ENCODE measurements at regions not wholly inside any gene's neighbourhood (a gene's known extent, or its start where the extent isn't known, plus 50 kb on each side); places are given as distances from the start of the nearest gene placed in this dataset.

- no peak for ATAC-seq
- TF ChIP-seq TCF4 (CRISPR knock-in tag; IDR thresholded peaks at IDR 0.05; ENCODE audit: borderline replicate concordance) (no peak), ARNTL (CRISPR knock-in tag; IDR thresholded peaks at IDR 0.05; ENCODE audit: borderline replicate concordance, low read depth) (no peak), ZNF565 (CRISPR knock-in tag; conservative IDR thresholded peaks at IDR 0.05; ENCODE audit: low read depth) (no peak), CREB5 (CRISPR knock-in tag; IDR thresholded peaks at IDR 0.05; ENCODE audit: low read depth) (no peak), ESRRG (CRISPR knock-in tag; IDR thresholded peaks at IDR 0.05) (no peak), ZC3H10 (CRISPR knock-in tag; IDR thresholded peaks at IDR 0.05) (no peak), CSDC2 (CRISPR knock-in tag; IDR thresholded peaks at IDR 0.05) (no peak), BACH2 (CRISPR knock-in tag; IDR thresholded peaks at IDR 0.05; ENCODE audit: borderline replicate concordance) (no peak), ZNF70 (CRISPR knock-in tag; IDR thresholded peaks at IDR 0.05) (no peak), PPARA (CRISPR knock-in tag; IDR thresholded peaks at IDR 0.05; ENCODE audit: borderline replicate concordance) (no peak), GLIS3 (CRISPR knock-in tag; IDR thresholded peaks at IDR 0.05) (no peak), TSHZ2 (CRISPR knock-in tag; IDR thresholded peaks at IDR 0.05) (no peak), TOX (CRISPR knock-in tag; IDR thresholded peaks at IDR 0.05; ENCODE audit: borderline replicate concordance) (no peak), SNAI2 (CRISPR knock-in tag; IDR thresholded peaks at IDR 0.05) (no peak), ZFP30 (CRISPR knock-in tag; IDR thresholded peaks at IDR 0.05) (no peak), POU6F1 (CRISPR knock-in tag; IDR thresholded peaks at IDR 0.05; ENCODE audit: borderline replicate concordance, low read depth) (no peak), ZNF8 (CRISPR knock-in tag; IDR thresholded peaks at IDR 0.05) (no peak), ISL1 (CRISPR knock-in tag; IDR thresholded peaks at IDR 0.05) (no peak)
Observed at GRCh38 chr6:164838068-164838615, 471.3 kb downstream of the C6orf118 start.

- ATAC-seq, result no peak
- TF ChIP-seq ZNF8 (CRISPR knock-in tag; IDR thresholded peaks at IDR 0.05) (no peak), RARB (CRISPR knock-in tag; IDR thresholded peaks at IDR 0.05) (no peak), ZNF565 (CRISPR knock-in tag; conservative IDR thresholded peaks at IDR 0.05; ENCODE audit: low read depth) (no peak), ZFP30 (CRISPR knock-in tag; IDR thresholded peaks at IDR 0.05) (no peak), OSR1 (CRISPR knock-in tag; IDR thresholded peaks at IDR 0.05) (no peak), TSHZ2 (CRISPR knock-in tag; IDR thresholded peaks at IDR 0.05) (no peak), SNAI2 (CRISPR knock-in tag; IDR thresholded peaks at IDR 0.05) (no peak), GLIS3 (CRISPR knock-in tag; IDR thresholded peaks at IDR 0.05) (no peak), POU6F1 (CRISPR knock-in tag; IDR thresholded peaks at IDR 0.05; ENCODE audit: borderline replicate concordance, low read depth) (no peak), TCF4 (CRISPR knock-in tag; IDR thresholded peaks at IDR 0.05; ENCODE audit: borderline replicate concordance) (no peak), ZFP3 (CRISPR knock-in tag; IDR thresholded peaks at IDR 0.05) (no peak), BACH2 (CRISPR knock-in tag; IDR thresholded peaks at IDR 0.05; ENCODE audit: borderline replicate concordance) (no peak)
Observed at GRCh38 chr6:164836486-164836885, 472.9 kb downstream of the C6orf118 start.

Data from SK-N-SH treated with all-trans-retinoic acid at 6 μM for 48 hours (cell line).